Endodermal cell (in vitro differentiated cells): ENCODE measurements at regions not wholly inside any gene's neighbourhood (a gene's known extent, or its start where the extent isn't known, plus 50 kb on each side); places are given as distances from the start of the nearest gene placed in this dataset.

Source experiments
- DNase-seq: peaks from one replicate; pipeline ENCODE4 v3.0.0-alpha.2; 2017
- H3K27ac ChIP-seq: 2 replicates; pipeline ENCODE4 v1.5.1; 2013; ENCODE audit warnings: mild to moderate bottlenecking, low read depth, low read length, moderate library complexity
- H3K27me3 ChIP-seq: 2 replicates; pipeline ENCODE4 v1.6.1; 2013; ENCODE audit warnings: mild to moderate bottlenecking, low read length, moderate library complexity; ENCODE audit not compliant: insufficient read depth, control insufficient read depth, poor library complexity, severe bottlenecking
- H3K36me3 ChIP-seq: 2 replicates; pipeline ENCODE4 v1.7.0; 2013; ENCODE audit warnings: mild to moderate bottlenecking, low read length, moderate library complexity; ENCODE audit not compliant: control insufficient read depth, insufficient read depth
- H3K4me1 ChIP-seq: one replicate; pipeline ENCODE4 v1.7.0; 2013; ENCODE audit warnings: low read length; ENCODE audit not compliant: control insufficient read depth, insufficient read depth
- H3K4me3 ChIP-seq: 2 replicates; pipeline ENCODE4 v1.5.1; 2013; ENCODE audit warnings: mild to moderate bottlenecking, low read length, moderate library complexity
- H3K9ac ChIP-seq: 2 replicates; pipeline ENCODE4 v1.6.1; 2013; ENCODE audit warnings: mild to moderate bottlenecking, low read length, moderate library complexity; ENCODE audit not compliant: poor library complexity, severe bottlenecking; ENCODE audit errors: extremely low read depth
- H3K9me3 ChIP-seq: 2 replicates; pipeline ENCODE4 v1.6.1; 2013; ENCODE audit warnings: mild to moderate bottlenecking, low read length, moderate library complexity; ENCODE audit not compliant: control insufficient read depth
- H3K27ac Mint-ChIP-seq: 2 replicates; pipeline ENCODE4 v1.8.0; 2020; ENCODE audit warnings: mixed read lengths
- H3K27me3 Mint-ChIP-seq: 2 replicates; pipeline ENCODE4 v1.8.0; 2021; ENCODE audit warnings: mild to moderate bottlenecking, mixed read lengths; ENCODE audit not compliant: insufficient read depth
- H3K36me3 Mint-ChIP-seq: 2 replicates; pipeline ENCODE4 v1.8.0; 2020; ENCODE audit warnings: low read depth, mixed read lengths
- H3K4me1 Mint-ChIP-seq: 2 replicates; pipeline ENCODE4 v1.8.0; 2020; ENCODE audit warnings: mixed read lengths
- H3K4me3 Mint-ChIP-seq: 2 replicates; pipeline ENCODE4 v1.8.0; 2020; ENCODE audit warnings: mild to moderate bottlenecking, moderate library complexity, mixed read lengths
- H3K9me3 Mint-ChIP-seq: 2 replicates; pipeline ENCODE4 v1.8.0; 2020; ENCODE audit warnings: mild to moderate bottlenecking, mixed read lengths
- CTCF ChIP-seq: fragments of 200-600 bp; sonication (generic); conservative IDR thresholded peaks from 2 replicates; pipeline ENCODE4 v1.5.0; 2021; ENCODE audit warnings: antibody characterized with exemption, mild to moderate bottlenecking
- WGBS, 2 experiments: methylation state at CpG; one replicate each; pipeline versions ENCODE4 v1.1.5 to v1.1.7; 2013; ENCODE audit warnings: missing lambda C conversion rate in 2 of 2, mixed read lengths in 1 of 2; ENCODE audit not compliant: insufficient coverage in 1 of 2, insufficient read length in 1 of 2; 5-methylcytosine and 5-hydroxymethylcytosine counted together

GRCh38 chr7:91656541-91657482, 223.7 kb downstream of the MTERF1 start:
- H3K27me3 Mint-ChIP-seq = no peaks in the 10 kb centered on the region
- H3K27ac Mint-ChIP-seq = peak overlapping the region; percentile 33
- no peak overlapping the region for H3K4me3 ChIP-seq
- H3K9ac ChIP-seq = no peak overlapping the region
- H3K36me3 ChIP-seq = no peaks in the 10 kb centered on the region
- H3K36me3 Mint-ChIP-seq = no peaks in the 10 kb centered on the region
- no peaks in the 10 kb centered on the region for H3K27me3 ChIP-seq
- H3K4me3 Mint-ChIP-seq = no peak overlapping the region
- 89 to 96% methylated on average over 4 to 9 of the region's 9 CpGs for WGBS, 2 experiments
- DNase-seq = no peak
- H3K4me1 ChIP-seq = peaks cover 13% of the 10 kb centered on the region
- no peak for TF ChIP-seq CTCF
- H3K9me3 Mint-ChIP-seq = no peaks in the 10 kb centered on the region
- H3K9me3 ChIP-seq = no peaks in the 10 kb centered on the region
- H3K27ac ChIP-seq = peak overlapping the region; percentile 8
- H3K4me1 Mint-ChIP-seq = peaks cover 43% of the 10 kb centered on the region

- DNase-seq = no peak
- Histone ChIP-seq H3K27ac (no peak overlapping the region), H3K4me1 (peaks cover 13% of the 10 kb centered on the region), H3K27me3 (no peaks in the 10 kb centered on the region), H3K4me3 (no peak overlapping the region), H3K9me3 (no peaks in the 10 kb centered on the region), H3K9ac (no peak overlapping the region), H3K36me3 (no peaks in the 10 kb centered on the region)
- Mint-ChIP-seq H3K27ac (no peak overlapping the region), H3K4me3 (no peak overlapping the region), H3K9me3 (no peaks in the 10 kb centered on the region), H3K36me3 (no peaks in the 10 kb centered on the region), H3K4me1 (peaks cover 36% of the 10 kb centered on the region), H3K27me3 (no peaks in the 10 kb centered on the region)
- 83% methylated on average over 3 of the region's 3 CpGs; no CpG with 5 or more reads in 1 of the 2 experiments for WGBS, 2 experiments
- no peak for TF ChIP-seq CTCF
These were observed 222.9 kb downstream of the MTERF1 start for GRCh38 chr7:91657483-91658071.

- no peak overlapping the region for H3K27ac Mint-ChIP-seq
- H3K36me3 ChIP-seq = no peaks in the 10 kb centered on the region
- H3K4me1 Mint-ChIP-seq = peaks cover 25% of the 10 kb centered on the region
- no peaks in the 10 kb centered on the region for H3K27me3 Mint-ChIP-seq
- H3K9me3 ChIP-seq = no peaks in the 10 kb centered on the region
- DNase-seq = no peak
- peaks cover 9% of the 10 kb centered on the region for H3K4me1 ChIP-seq
- no peak overlapping the region for H3K27ac ChIP-seq
- no peak overlapping the region for H3K4me3 Mint-ChIP-seq
- no peaks in the 10 kb centered on the region for H3K9me3 Mint-ChIP-seq
- no peak for TF ChIP-seq CTCF
- H3K36me3 Mint-ChIP-seq = no peaks in the 10 kb centered on the region
- no peaks in the 10 kb centered on the region for H3K27me3 ChIP-seq
- no peak overlapping the region for H3K9ac ChIP-seq
- 89 to 99% methylated on average over 3 to 5 of the region's 5 CpGs for WGBS, 2 experiments
- H3K4me3 ChIP-seq = no peak overlapping the region
These were observed 221.4 kb downstream of the MTERF1 start for GRCh38 chr7:91659096-91659495.
